ENCODE measurements at regions not wholly inside any gene's neighbourhood (a gene's known extent, or its start where the extent isn't known, plus 50 kb on each side); places are given as distances from the start of the nearest gene placed in this dataset.
"Not testable (repeated sequence)": the region's sequence is repeated elsewhere in the genome, so short reads cannot be mapped to it uniquely, and the experiment has no call there.

GRCh38 chr9:108396611-108397010 lies 459.2 kb downstream of the ACTL7B start:
- no peak for DNase-seq (ENCODE audit: low spot score, unreplicated experiment)
- H3K27me3 Mint-ChIP-seq = peaks cover 9% of the 10 kb centered on the region
- H3K4me1 Mint-ChIP-seq (ENCODE audit: low read depth) = no peaks in the 10 kb centered on the region
- H3K27ac Mint-ChIP-seq = no peak overlapping the region
- peaks cover 8% of the 10 kb centered on the region for H3K9me3 Mint-ChIP-seq (ENCODE audit: low read depth)
- H3K4me3 Mint-ChIP-seq (ENCODE audit: low read depth) = no peak overlapping the region
- no peaks in the 10 kb centered on the region for H3K36me3 Mint-ChIP-seq (ENCODE audit: insufficient read depth)
- no peak for TF ChIP-seq CTCF (IDR thresholded peaks at IDR 0.05; ENCODE audit: unreplicated experiment)

- peaks cover 11% of the 10 kb centered on the region for H3K27me3 Mint-ChIP-seq
- no peak for DNase-seq (ENCODE audit: low spot score, unreplicated experiment)
- H3K4me3 Mint-ChIP-seq (ENCODE audit: low read depth) = no peak overlapping the region
- TF ChIP-seq CTCF (IDR thresholded peaks at IDR 0.05; ENCODE audit: unreplicated experiment) = no peak
- H3K9me3 Mint-ChIP-seq (ENCODE audit: low read depth) = peaks cover 8% of the 10 kb centered on the region
- H3K4me1 Mint-ChIP-seq (ENCODE audit: low read depth) = no peaks in the 10 kb centered on the region
- no peaks in the 10 kb centered on the region for H3K36me3 Mint-ChIP-seq (ENCODE audit: insufficient read depth)
- H3K27ac Mint-ChIP-seq = no peak overlapping the region
Observed at GRCh38 chr9:108396193-108396592, 459.6 kb downstream of the ACTL7B start.

- Mint-ChIP-seq H3K27me3 (peaks cover 12% of the 10 kb centered on the region), H3K9me3 (ENCODE audit: low read depth) (peaks cover 8% of the 10 kb centered on the region), H3K36me3 (ENCODE audit: insufficient read depth) (no peaks in the 10 kb centered on the region), H3K27ac (no peak overlapping the region), H3K4me1 (ENCODE audit: low read depth) (no peaks in the 10 kb centered on the region), H3K4me3 (ENCODE audit: low read depth) (no peak overlapping the region)
- no peak for TF ChIP-seq CTCF (IDR thresholded peaks at IDR 0.05; ENCODE audit: unreplicated experiment)
- no peak for DNase-seq (ENCODE audit: low spot score, unreplicated experiment)
Observed at GRCh38 chr9:108395421-108395820, 460.4 kb downstream of the ACTL7B start.

GRCh38 chr9:108394726-108395125 lies 461.1 kb downstream of the ACTL7B start:
- Mint-ChIP-seq H3K4me3 (ENCODE audit: low read depth) (no peak overlapping the region), H3K36me3 (ENCODE audit: insufficient read depth) (no peaks in the 10 kb centered on the region), H3K27me3 (peaks cover 12% of the 10 kb centered on the region), H3K4me1 (ENCODE audit: low read depth) (no peaks in the 10 kb centered on the region), H3K27ac (no peak overlapping the region), H3K9me3 (ENCODE audit: low read depth) (peaks cover 8% of the 10 kb centered on the region)
- no peak for TF ChIP-seq CTCF (IDR thresholded peaks at IDR 0.05; ENCODE audit: unreplicated experiment)
- DNase-seq (ENCODE audit: low spot score, unreplicated experiment) = no peak

- not testable (repeated sequence) for H3K4me1 Mint-ChIP-seq (ENCODE audit: low read depth); H3K4me3 Mint-ChIP-seq (ENCODE audit: low read depth); H3K27ac Mint-ChIP-seq; DNase-seq (ENCODE audit: low spot score, unreplicated experiment); H3K36me3 Mint-ChIP-seq (ENCODE audit: insufficient read depth); H3K9me3 Mint-ChIP-seq (ENCODE audit: low read depth)
- H3K27me3 Mint-ChIP-seq = peaks cover 20% of the 10 kb centered on the region
Observed at GRCh38 chr9:108393481-108394001, 462.2 kb downstream of the ACTL7B start.

GRCh38 chr9:108392877-108393276 lies 462.9 kb downstream of the ACTL7B start:
- Mint-ChIP-seq H3K9me3 (ENCODE audit: low read depth) (peaks cover 8% of the 10 kb centered on the region), H3K4me1 (ENCODE audit: low read depth) (no peaks in the 10 kb centered on the region), H3K4me3 (ENCODE audit: low read depth) (no peak overlapping the region), H3K27ac (no peak overlapping the region), H3K27me3 (peaks cover 25% of the 10 kb centered on the region), H3K36me3 (ENCODE audit: insufficient read depth) (no peaks in the 10 kb centered on the region)
- no peak for DNase-seq (ENCODE audit: low spot score, unreplicated experiment)
- TF ChIP-seq CTCF (IDR thresholded peaks at IDR 0.05; ENCODE audit: unreplicated experiment) = no peak
